Peyer's patch (tissue), 4 donors: ENCODE measurements at regions not wholly inside any gene's neighbourhood (a gene's known extent, or its start where the extent isn't known, plus 50 kb on each side); places are given as distances from the start of the nearest gene placed in this dataset.

Experiments
- CTCF ChIP-seq, 6 experiments: fragments of 450-650 bp in 4 of 6; fragments of 200-600 bp in 2 of 6; sonication (generic) in 1 of 6; IDR thresholded peaks; one replicate each; pipeline ENCODE4 v1.5.1; 2017 to 2019; ENCODE audit warnings: antibody characterized with exemption in 6 of 6, mild to moderate bottlenecking in 3 of 6, moderate library complexity in 1 of 6
- POLR2A ChIP-seq, 2 donors: fragments of 450-650 bp; IDR thresholded peaks; one replicate each; pipeline ENCODE4 v1.5.1; 2017; ENCODE audit warnings: antibody characterized with exemption in 2 of 2, mild to moderate bottlenecking in 2 of 2, moderate library complexity in 2 of 2

- TF ChIP-seq CTCF (IDR thresholded peaks at IDR 0.05): no peak
- no peak for TF ChIP-seq POLR2A (IDR thresholded peaks at IDR 0.05)
Observed at GRCh38 chr5:32936329-32936728, 225.2 kb downstream of the NPR3 start.
